ENCODE measurements at regions not wholly inside any gene's neighbourhood (a gene's known extent, or its start where the extent isn't known, plus 50 kb on each side); places are given as distances from the start of the nearest gene placed in this dataset.
A peak's percentile ranks its signal among the peaks of the same experiment; 100 is the strongest.

DNA sequence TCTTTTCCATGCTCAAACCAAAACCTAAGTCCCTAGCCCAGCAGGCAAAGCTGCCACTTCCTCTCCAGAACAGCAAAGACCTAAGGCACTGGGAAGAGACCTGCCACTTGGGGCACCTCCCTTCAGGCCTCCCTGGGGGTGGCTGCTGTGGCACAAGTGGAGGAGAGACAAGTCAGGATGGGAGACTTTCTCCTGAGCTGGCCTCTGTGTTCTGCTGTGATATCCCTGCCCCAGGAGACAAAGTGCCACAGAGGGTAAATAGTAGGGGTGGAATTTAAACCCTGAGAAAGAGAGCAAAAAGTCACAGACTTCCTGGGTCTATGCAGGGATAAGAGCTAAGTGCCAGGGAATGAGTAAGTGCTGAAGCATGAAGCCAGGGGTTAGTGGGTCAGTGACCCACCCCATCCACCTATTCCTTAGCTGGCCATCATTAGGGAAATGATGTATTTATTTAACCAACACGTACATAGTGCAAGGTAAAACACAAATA is 84.2 kb downstream of the MRPL14 start (continued):
- TF ChIP-seq, protein P1, sequence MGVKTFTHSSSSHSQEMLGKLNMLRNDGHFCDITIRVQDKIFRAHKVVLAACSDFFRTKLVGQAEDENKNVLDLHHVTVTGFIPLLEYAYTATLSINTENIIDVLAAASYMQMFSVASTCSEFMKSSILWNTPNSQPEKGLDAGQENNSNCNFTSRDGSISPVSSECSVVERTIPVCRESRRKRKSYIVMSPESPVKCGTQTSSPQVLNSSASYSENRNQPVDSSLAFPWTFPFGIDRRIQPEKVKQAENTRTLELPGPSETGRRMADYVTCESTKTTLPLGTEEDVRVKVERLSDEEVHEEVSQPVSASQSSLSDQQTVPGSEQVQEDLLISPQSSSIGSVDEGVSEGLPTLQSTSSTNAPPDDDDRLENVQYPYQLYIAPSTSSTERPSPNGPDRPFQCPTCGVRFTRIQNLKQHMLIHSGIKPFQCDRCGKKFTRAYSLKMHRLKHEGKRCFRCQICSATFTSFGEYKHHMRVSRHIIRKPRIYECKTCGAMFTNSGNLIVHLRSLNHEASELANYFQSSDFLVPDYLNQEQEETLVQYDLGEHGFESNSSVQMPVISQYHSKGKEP (CRISPR knock-in tag; IDR thresholded peaks at IDR 0.05), result no peak
- TF ChIP-seq CBX5 (CRISPR knock-in tag; IDR thresholded peaks at IDR 0.05; ENCODE audit: borderline replicate concordance) (no peak), ETV5 (CRISPR knock-in tag; IDR thresholded peaks at IDR 0.05; ENCODE audit: borderline replicate concordance) (peak; percentile 75; the same call in 1 of the 2 replicates), SETDB1 (CRISPR knock-in tag; IDR thresholded peaks at IDR 0.05; ENCODE audit: borderline replicate concordance) (no peak), ZNF230 (CRISPR knock-in tag; IDR thresholded peaks at IDR 0.05) (no peak), SPEN (CRISPR knock-in tag; IDR thresholded peaks at IDR 0.05; ENCODE audit: low read depth) (no peak), ZNF121 (CRISPR knock-in tag; IDR thresholded peaks at IDR 0.05) (no peak), SMC3 (IDR thresholded peaks at IDR 0.05; ENCODE audit: low read length) (no peak), ZNF10 (CRISPR knock-in tag; IDR thresholded peaks at IDR 0.05; ENCODE audit: borderline replicate concordance, low read depth) (no peak), TARDBP (CRISPR knock-in tag; IDR thresholded peaks at IDR 0.05) (peak; percentile 31; the same call in 1 of the 2 replicates), ZIK1 (CRISPR knock-in tag; IDR thresholded peaks at IDR 0.05; ENCODE audit: borderline replicate concordance, low read depth) (no peak), ZFP82 (CRISPR knock-in tag; IDR thresholded peaks at IDR 0.05; ENCODE audit: borderline replicate concordance) (no peak), ZKSCAN8 (CRISPR knock-in tag; IDR thresholded peaks at IDR 0.05; ENCODE audit: borderline replicate concordance) (no peak), ZNF33B (CRISPR knock-in tag; IDR thresholded peaks at IDR 0.05) (no peak), PHF21A (CRISPR knock-in tag; IDR thresholded peaks at IDR 0.05) (peak; percentile 49), ZNF33A (CRISPR knock-in tag; IDR thresholded peaks at IDR 0.05; ENCODE audit: borderline replicate concordance) (no peak), ZNF180 (CRISPR knock-in tag; IDR thresholded peaks at IDR 0.05; ENCODE audit: borderline replicate concordance, low read depth) (no peak), POLR2A (IDR thresholded peaks at IDR 0.05; ENCODE audit: insufficient read depth in 1 of 2, low read depth in 2 of 2, low read length in 2 of 2) (no peak), RARA (CRISPR knock-in tag; IDR thresholded peaks at IDR 0.05) (peak; percentile 92), ZNF30 (CRISPR knock-in tag; IDR thresholded peaks at IDR 0.05) (no peak), ELF1 (CRISPR knock-in tag; IDR thresholded peaks at IDR 0.05) (no peak), KLF9 (CRISPR knock-in tag; IDR thresholded peaks at IDR 0.05; ENCODE audit: low read depth) (no peak)
- TF ChIP-seq, protein P2, sequence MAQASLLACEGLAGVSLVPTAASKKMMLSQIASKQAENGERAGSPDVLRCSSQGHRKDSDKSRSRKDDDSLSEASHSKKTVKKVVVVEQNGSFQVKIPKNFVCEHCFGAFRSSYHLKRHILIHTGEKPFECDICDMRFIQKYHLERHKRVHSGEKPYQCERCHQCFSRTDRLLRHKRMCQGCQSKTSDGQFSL (CRISPR knock-in tag; IDR thresholded peaks at IDR 0.05), result no peak
- TF ChIP-seq, protein P3, sequence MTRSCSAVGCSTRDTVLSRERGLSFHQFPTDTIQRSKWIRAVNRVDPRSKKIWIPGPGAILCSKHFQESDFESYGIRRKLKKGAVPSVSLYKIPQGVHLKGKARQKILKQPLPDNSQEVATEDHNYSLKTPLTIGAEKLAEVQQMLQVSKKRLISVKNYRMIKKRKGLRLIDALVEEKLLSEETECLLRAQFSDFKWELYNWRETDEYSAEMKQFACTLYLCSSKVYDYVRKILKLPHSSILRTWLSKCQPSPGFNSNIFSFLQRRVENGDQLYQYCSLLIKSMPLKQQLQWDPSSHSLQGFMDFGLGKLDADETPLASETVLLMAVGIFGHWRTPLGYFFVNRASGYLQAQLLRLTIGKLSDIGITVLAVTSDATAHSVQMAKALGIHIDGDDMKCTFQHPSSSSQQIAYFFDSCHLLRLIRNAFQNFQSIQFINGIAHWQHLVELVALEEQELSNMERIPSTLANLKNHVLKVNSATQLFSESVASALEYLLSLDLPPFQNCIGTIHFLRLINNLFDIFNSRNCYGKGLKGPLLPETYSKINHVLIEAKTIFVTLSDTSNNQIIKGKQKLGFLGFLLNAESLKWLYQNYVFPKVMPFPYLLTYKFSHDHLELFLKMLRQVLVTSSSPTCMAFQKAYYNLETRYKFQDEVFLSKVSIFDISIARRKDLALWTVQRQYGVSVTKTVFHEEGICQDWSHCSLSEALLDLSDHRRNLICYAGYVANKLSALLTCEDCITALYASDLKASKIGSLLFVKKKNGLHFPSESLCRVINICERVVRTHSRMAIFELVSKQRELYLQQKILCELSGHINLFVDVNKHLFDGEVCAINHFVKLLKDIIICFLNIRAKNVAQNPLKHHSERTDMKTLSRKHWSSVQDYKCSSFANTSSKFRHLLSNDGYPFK (CRISPR knock-in tag; IDR thresholded peaks at IDR 0.05; ENCODE audit: borderline replicate concordance), result no peak
- TF ChIP-seq, protein P4, sequence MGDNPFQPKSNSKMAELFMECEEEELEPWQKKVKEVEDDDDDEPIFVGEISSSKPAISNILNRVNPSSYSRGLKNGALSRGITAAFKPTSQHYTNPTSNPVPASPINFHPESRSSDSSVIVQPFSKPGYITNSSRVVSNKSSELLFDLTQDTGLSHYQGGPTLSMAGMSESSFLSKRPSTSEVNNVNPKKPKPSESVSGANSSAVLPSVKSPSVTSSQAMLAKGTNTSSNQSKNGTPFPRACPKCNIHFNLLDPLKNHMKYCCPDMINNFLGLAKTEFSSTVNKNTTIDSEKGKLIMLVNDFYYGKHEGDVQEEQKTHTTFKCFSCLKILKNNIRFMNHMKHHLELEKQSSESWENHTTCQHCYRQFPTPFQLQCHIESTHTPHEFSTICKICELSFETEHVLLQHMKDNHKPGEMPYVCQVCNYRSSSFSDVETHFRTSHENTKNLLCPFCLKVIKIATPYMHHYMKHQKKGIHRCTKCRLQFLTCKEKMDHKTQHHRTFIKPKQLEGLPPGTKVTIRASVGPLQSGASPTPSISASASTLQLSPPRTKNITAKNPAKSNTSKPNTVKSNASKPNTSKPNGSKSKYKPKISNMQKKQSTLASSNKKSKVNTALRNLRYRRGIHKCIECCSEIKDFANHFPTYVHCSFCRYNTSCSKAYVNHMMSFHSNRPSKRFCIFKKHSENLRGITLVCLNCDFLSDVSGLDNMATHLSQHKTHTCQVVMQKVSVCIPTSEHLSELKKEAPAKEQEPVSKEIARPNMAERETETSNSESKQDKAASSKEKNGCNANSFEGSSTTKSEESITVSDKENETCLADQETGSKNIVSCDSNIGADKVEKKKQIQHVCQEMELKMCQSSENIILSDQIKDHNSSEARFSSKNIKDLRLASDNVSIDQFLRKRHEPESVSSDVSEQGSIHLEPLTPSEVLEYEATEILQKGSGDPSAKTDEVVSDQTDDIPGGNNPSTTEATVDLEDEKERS (CRISPR knock-in tag; IDR thresholded peaks at IDR 0.05), result no peak
